NB4 (cell line): ENCODE measurements at regions not wholly inside any gene's neighbourhood (a gene's known extent, or its start where the extent isn't known, plus 50 kb on each side); places are given as distances from the start of the nearest gene placed in this dataset.

Experiments
- CTCF ChIP-seq: IDR thresholded peaks from one replicate; pipeline ENCODE4 v1.5.1; 2012; ENCODE audit warnings: low read depth, low read length
- POLR2A ChIP-seq: IDR thresholded peaks from 2 replicates; pipeline ENCODE4 v1.6.1; 2011; ENCODE audit warnings: mild to moderate bottlenecking; ENCODE audit not compliant: insufficient read length; ENCODE audit errors: extremely low read depth
- TF ChIP-seq, protein P1 (sequence below): IDR thresholded peaks from 2 replicates; pipeline ENCODE4 v1.6.1; 2011; ENCODE audit warnings: low read depth, low read length

GRCh38 chr10:111146025-111146640, 69.3 kb downstream of the ADRA2A start:
- TF ChIP-seq CTCF (no peak), POLR2A (no peak)
- TF ChIP-seq, protein P1, sequence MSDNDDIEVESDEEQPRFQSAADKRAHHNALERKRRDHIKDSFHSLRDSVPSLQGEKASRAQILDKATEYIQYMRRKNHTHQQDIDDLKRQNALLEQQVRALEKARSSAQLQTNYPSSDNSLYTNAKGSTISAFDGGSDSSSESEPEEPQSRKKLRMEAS, result no peak
